NCI-H460 (cell line): ENCODE measurements at regions not wholly inside any gene's neighbourhood (a gene's known extent, or its start where the extent isn't known, plus 50 kb on each side); places are given as distances from the start of the nearest gene placed in this dataset.
A peak's percentile ranks its signal among the peaks of the same experiment; 100 is the strongest.
"Not testable (repeated sequence)": the region's sequence is repeated elsewhere in the genome, so short reads cannot be mapped to it uniquely, and the experiment has no call there.

Experiments used
- DNase-seq: peaks from one replicate; pipeline ENCODE4 v3.0.0-alpha.2; 2016; ENCODE audit warnings: low read depth; ENCODE audit errors: extremely low read depth

DNA sequence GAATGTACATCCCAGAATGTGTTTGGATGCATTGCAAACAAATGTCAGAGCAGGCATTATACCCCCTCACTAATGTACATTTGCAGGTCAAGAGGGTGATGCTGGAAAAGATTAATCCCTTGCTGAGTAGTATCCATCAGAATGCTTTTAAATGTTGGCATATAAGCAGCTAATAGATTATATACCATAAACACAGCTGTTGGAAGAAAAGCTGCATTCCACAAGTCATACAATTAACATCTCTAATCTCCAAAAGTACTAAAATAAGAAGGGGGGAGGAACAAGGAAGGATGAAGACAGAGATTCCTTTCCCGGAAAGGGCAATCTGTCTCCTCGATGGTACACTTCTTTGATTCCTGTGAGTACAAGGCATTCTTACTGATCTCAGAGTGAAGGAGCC, 445.7 kb upstream of the CDIN1 start:
- no peak for DNase-seq

DNA sequence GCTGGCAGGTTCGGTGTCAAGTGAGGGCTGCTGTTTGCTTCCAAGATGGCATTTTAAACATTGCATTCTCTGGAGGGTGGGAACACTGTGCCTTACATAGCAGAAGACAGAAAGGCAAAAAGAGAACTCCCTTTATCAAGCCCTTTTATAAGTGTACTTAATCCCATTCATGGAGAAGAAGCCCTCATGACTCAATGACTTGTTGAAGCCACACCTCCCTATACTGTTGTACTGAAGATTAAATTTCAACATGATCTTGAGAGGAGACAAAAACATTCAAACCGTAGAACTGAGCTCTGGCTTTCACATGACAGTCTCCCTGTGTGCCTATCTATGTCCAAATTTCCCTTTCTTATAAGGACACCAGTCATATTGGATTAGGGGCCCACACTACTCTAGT, 443.4 kb upstream of the CDIN1 start:
- DNase-seq, result no peak

DNA sequence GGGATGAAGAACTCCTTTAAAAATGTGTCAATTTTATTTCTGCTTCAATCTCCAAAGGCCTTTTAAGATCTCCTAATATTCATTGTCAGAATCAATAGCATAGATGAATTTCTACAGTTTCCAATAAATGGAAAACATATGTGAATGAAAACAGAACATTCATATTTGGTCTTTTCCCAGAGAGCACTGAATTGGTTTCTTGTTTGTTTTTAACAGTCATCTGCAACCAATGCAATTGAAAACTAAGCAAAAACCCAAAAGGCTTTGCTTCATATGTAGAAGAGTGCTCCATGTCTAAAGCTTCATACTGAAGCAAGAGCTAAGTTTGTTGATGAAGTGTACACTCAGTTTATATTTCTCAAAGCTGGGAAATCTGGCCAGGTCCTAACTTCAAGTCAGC, 426.5 kb upstream of the CDIN1 start:
- no peak for DNase-seq

DNA sequence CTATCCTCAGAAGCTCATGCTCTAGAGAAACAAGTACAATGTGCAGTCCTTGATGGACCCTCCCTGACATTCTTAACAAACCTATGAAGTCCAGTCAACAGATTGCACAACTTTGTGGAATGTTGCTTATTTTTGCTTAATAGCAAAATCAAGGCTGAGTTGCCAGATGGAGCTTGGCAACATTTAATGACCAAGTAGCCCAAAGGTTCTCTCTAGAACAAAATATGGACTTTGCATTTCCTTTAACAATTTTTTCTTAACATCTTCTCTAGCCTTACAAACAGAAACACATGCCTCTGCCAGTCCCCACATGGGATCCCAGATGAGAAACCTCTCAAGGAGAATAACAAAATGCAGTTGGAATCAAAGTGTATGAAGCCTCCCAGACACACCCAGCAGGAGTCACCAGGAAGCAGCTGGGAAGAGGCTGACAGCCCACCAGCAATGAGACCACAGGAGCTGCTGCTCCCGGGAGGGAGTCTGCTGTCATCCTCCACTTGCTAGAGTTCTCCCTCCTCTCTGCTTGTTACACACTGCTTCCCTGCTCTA, 422.5 kb upstream of the CDIN1 start:
- no peak for DNase-seq

DNA sequence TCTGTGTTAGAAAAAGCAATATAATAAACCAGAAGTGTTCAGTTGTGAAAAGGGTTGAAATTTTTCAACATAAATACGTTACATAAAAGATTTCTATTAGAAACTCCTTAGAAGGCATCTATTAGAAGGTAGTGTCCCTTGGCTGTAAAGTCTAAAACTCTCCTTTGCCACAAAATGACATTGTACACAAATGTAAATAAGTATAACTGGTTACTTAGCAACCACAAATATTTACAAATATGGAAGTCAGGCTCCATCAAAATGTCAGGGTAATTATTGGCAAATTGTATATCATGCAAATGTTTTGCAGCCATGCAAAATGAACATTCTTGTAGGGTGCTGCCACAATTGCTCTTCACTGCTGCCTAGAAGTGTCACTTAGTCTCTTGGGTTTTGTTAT, 419.1 kb upstream of the CDIN1 start:
- DNase-seq, result no peak

DNA sequence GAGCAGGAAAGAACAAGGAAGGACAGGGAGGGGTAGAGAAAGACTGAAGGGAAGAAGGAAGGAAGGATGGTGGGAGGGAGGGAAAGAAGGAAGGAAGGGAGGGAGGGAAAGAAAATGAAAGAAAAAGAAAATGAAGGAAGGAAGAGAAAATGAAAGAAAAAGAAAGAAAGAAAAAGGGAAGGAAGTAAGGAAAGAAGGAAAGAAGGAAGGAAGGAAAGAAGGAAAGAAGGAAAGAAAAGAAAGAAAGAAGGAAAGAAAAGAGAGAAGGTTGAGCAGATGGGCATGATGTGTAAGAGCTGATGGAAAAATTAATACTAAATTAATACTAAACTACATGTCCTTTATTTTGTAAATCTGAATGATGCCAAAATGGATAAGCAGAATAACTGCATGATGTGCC, 418.3 kb upstream of the CDIN1 start:
- no peak for DNase-seq

DNA sequence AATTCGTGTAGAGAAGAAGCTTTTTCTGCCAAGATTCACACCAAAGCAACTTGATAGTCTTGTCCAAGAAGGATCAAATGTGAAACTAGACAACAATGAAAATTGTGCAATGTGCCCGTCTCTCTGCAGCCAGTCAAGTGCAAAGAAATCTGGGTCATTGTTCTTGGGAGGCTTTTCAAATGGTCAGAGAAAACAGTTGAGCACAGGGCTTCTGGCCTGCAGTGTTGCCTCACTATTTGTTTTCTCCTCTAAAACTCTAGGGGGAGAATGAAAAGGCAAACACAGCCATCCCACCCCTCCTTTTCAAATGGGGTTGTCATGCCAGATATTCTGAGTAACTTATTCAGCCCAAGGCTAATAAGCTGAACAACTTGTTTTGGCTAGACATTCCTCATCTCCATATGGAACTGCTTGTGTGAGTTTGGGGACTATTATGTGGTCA, 417.6 kb upstream of the CDIN1 start:
- no peak for DNase-seq

DNA sequence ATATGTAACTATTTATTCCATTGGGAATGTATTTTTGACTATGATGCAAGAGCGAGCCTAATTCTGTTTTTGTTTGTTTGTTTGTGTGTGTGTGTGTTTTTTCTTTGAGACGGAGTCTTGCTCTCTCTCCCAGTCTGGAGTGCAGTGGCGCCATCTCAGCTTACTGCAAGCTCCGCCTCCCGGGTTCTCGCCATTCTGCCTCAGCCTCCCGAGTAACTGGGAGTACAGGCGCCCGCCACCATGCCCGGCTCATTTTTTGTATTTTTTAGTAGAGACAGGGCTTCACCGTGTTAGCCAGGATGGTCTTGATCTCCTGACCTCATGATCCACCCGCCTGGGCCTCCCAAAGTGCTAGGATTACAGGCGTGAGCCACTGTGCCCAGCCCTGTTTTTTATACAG, 415.4 kb upstream of the CDIN1 start:
- not testable (repeated sequence) for DNase-seq

DNA sequence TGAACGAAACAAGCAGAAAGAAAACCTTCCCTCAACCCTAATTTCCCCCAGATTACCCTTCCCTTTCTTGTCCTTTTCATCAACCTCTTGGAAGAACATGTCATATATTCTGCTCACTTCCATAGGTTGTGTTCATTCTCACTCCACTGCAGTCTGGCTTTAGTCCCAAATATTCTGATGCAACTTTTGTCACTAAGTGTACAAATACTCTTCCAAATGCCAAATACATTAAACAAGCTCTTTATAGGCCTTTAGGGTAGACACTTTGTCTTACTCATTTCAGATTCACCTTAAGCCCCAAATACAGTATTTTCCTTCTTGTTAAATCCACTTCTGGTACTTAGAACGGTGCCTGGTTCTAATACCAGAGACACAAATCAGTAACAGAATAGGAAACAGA, 406.5 kb upstream of the CDIN1 start:
- peak; percentile 29 for DNase-seq

DNA sequence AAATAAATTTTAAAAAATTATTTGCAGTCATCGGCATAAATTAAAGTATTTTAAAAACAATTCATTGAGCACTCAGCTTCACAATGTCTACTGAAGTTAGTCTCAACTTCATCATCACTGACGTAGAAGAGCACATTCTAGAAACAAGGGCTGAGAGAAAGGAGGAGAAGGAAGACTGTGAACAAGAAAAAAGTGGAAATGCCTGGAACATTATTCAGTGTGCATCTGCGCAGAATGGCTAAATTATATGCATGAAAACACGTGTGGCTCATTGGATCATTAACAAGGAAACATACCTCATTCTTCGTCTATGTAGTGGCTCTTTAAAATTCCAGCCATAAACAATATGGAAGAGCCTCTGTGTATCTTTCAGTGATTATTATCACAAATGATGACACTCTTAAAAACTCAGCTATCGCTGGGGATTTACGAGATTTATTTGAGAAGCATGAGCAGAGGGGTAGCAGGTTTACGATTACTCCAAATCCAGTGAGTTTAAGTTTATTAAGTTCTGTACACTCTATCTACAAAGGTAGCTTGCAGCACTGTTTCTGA, 404.2 kb upstream of the CDIN1 start:
- DNase-seq, result no peak

DNA sequence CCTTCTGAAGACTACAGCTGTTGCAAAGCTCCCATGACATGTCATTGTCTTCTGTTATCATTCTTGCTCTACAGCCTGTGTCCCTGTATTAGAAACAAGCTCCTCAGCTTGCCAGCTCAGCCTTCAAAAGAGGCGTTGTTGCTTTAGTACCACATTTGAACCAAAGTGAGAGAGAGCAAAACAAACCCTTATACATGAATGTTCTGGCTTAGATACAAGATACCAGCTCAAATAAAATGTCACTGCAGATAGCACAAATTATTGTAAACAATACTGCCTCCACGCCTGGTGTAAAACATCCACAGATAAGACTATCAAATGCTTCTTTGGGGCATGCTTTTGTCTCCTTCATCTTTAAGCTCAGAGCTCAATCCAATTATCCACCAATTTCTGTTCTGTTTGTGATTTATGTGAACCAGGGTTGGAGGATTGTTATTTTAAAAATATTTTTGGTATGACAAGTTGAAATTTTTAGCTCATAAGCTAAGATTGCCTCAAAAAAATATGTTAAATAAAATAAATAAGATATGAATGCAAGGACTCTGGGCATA, 403.6 kb upstream of the CDIN1 start:
- DNase-seq, result no peak

DNA sequence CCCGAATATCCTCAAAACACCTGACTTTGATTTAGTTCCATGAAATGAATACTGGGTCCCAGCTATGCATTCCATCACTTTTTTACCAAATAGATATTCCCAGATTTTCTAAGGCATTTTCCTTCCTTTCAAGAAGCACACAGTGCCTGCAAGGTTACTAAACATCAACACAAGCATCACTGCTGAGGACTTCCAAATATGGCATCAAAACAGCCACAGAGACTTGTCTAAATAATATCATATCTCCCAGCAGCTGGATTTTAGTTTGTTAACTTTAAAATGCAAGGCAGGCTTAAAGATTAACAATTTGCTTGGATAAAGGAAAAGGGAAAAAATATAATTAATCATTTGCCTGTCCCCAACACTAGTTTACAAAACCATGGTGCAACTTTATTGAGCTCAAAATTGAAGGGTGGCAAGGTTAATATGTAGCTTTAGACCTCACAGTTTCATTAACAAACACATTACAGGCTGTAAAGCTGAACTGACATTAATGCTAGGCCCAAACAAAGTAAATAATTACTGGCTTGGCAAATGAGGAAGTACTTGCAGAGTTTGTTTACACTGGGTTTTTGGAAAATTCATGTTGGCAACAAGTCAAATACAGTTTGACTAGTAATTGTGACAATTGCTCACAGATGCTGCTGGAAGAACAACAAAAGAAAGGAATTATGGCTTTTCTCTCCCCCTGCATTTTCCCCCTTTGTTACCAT, 401.7 kb upstream of the CDIN1 start:
- DNase-seq, result no peak

DNA sequence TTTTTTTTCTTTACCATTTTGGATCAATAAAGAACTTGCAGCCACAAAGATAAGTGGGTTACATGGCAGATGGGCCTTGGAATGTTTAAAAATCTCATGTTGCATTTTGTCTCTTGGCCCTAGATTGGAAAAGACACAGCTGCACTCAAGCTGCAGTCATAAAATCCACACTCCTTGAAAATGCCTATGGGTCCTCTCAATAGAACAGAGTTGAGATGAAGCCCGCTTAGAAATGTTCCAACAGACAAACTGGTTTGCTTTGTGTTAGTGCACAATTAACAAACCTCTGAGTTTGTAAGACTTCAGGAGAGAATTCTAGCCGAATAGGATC, 401.2 kb upstream of the CDIN1 start:
- no peak for DNase-seq

DNA sequence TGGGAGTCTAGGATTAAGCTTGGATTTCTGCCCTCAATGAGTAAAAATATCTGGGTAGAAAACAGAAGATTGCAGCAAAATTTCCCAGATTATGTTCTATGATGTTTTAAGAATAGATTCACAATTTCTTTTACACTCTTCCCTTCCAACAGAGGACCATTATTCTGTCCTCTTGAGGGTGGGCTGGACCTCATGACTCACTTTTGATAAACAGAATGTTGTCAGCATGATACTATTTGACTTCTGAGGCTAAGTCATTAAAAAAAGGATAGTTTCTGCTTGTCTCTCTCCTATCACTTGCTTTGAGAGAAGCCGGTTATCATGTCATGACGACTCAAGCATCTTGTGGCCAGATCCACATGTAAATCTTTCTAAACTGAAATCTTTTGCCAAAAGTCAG, 396.2 kb upstream of the CDIN1 start:
- DNase-seq, result no peak

DNA sequence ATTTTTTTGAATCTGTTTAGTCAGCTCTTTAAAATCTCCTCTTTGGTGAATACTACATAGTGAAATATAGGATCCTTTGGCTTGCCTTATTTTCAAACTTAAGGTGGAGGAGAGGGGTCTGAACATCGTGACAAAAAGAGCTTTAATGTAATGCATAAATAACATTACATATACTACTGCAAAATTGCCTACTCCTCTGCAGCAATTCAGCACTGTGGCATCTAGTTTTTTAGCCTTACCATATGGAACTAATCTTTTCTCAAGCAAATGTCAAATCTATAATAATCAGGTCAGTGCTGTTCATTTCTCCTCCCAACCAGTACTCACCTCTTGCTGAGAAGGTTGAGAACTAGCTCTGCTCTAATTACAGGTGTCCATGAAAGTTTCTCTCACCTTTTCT, 394.0 kb upstream of the CDIN1 start:
- DNase-seq, result no peak

DNA sequence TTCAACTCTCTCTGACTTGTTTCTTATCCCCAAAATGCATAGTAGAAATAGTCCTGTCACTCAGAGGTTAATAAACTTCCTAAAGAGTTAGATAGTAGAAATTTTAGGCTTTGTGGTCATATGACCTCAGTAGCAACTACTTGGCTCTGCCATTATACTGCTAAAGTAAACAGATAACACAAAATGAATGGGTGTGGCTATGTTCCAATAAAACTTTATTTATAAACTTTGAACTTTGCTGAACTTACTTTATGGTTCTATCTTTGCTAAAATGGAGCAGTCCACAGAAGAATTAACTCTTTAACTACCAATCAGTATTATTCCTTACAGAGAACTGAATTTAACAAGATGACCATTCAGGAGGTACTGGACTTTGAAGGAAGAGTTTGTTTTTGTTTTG, 393.6 kb upstream of the CDIN1 start:
- no peak for DNase-seq

DNA sequence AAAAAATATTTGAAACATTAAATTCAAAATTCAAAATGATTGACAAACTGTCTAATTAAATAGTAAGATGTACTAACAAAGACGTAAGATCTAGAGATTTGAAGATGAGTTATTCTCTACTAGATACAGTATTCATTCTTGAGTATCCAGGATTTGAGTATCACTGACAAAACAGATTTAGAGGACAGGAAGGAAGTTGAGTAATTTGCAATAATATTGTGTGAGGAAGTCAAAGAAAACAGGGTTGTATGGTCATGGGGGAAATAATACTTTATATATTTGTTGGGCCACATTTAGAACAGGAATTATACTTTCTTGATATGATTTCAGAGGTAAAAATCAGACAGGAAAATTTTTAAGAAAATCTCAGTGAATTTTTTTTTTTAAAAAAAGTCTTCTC, 393.1 kb upstream of the CDIN1 start:
- no peak for DNase-seq

DNA sequence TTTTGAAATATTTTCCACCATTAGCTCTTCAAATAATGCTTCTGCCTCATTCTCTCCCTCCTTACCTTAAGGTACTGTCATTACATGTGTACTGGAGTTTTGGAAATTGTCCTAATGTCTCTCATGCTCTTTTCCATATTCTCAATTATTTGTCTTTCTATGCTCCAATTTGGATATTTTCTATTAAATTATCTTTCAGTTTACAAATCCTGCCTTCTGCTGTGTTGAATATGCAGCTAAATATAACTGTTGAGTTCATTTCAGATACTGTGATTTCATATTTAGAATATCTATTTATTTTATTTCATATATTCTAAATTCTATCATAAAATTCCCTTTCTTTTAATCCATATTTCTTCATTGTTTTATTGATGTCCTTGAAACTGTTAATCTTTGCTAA, 388.0 kb upstream of the CDIN1 start:
- DNase-seq, result no peak

DNA sequence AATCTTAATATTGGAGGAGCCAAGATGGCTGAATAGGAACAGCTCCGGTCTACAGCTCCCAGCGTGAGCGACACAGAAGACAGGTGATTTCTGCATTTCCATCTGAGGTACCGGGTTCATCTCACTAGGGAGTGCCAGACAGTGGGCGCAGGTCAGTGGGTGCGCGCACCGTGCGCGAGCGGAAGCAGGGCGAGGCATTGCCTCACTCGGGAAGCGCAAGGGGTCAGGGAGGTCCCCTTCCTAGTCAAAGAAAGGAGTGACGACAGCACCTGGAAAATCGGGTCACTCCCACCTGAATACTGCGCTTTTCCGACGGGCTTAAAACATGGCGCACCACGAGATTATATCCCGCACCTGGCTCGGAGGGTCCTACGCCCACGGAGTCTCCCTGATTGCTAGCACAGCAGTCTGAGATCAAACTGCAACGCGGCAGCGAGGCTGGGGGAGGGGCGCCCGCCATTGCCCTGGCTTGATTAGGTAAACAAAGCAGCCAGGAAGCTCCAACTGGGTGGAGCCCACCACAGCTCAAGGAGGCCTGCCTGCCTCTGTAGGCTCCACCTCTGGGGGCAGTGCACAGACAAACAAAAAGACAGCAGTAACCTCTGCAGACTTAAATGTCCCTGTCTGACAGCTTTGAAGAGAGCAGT, 383.9 kb upstream of the CDIN1 start:
- not testable (repeated sequence) for DNase-seq

DNA sequence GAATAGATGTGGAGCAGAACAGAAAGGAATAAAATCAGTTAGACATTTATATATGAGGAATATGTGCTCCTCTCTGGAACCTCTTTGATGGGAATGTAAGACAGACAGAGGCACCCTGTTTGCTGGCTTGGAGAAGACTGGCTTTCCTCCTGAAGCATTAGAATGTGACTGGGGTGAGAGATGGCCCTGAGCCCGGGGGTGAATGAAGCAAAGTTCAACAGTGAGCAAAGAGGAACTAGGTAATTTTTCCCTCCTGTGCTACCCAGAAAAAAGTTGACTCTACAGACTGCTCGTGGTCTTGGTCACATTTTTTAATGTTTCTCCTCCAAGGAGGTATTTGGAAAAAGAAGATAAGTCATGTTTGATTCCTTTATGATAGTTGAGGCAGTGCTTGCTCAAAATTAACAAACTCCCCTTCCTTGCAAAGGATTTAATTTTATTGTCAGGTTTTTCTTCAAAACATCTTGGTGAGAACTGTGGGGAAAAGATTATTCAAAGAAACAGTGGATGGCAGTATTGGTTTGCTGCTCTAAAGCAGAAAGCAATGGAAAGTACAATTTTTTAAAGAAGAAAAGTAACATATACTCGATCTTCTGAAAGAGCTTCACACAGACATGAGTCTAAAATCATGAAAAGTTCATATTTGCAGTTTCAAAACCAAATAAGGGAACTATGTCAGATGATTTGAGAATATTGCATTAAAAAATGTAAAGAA, 370.4 kb upstream of the CDIN1 start:
- no peak for DNase-seq

DNA sequence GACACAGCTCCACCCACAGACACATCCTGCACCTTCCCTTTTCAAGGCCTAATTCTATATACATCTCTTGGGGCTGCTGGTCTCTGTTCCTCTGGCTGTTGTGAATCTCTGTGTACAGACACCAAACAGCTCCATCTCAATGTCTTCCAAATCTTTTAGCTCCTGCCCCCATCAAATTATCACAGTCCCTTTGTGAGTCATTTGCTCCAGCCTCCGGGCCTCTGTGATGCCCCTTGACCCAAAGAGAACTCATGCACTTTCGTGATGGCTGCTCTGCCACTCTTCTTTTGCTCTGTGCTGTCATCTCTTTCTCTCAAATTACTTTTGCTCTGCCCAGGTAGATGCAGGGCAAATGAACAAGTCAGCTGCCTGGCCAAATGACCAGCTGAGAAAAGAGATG, 369.0 kb upstream of the CDIN1 start:
- DNase-seq, result no peak
